A549 (cell line): ENCODE measurements at regions not wholly inside any gene's neighbourhood (a gene's known extent, or its start where the extent isn't known, plus 50 kb on each side); places are given as distances from the start of the nearest gene placed in this dataset.

Experiments
- ATAC-seq, 2 experiments: fragments of 200-7000 bp in 1 of 2; fragments of >200 bp in 1 of 2; cut with Nextera tagmentation in 1 of 2; cut with Tn5 transposase in 1 of 2; 3 replicates each; pipeline versions ENCODE4 v1.8.0 to v1.9.1; 2018 to 2020; ENCODE audit warnings: mild to moderate bottlenecking in 1 of 2, moderate library complexity in 1 of 2
- CTCF ChIA-PET: fragments of 300-600 bp; sonication (Branson Sonifier 250); formaldehyde crosslinking; extraction: SDS; loops from one replicate; lab custom pipeline; 2021; ENCODE audit warnings: antibody characterized with exemption, inconsistent platforms; lab: Yijun Ruan, JAX
- POLR2A ChIA-PET: fragments of 350-600 bp; formaldehyde crosslinking; extraction: SDS; loops from one replicate; lab custom pipeline; 2021; ENCODE audit warnings: antibody characterized with exemption, inconsistent platforms; lab: Yijun Ruan, JAX
- DNase-seq, 2 experiments: peaks; one replicate each; pipeline versions ENCODE4 v3.0.0 to v3.0.0-alpha.2; 2011 to 2016; ENCODE audit warnings: low read depth in 1 of 2, low spot score in 1 of 2
- FAIRE-seq: peaks from 2 replicates; lab custom pipeline; 2011; peaks lifted over from hg19 to GRCh38; lab: Jason Lieb, UNC
- H3K27ac ChIP-seq, 2 experiments: fragments of >200 bp; sonication (Bioruptor Twin); formaldehyde crosslinking; 3 replicates each; pipeline ENCODE4 v1.5.1; 2016 to 2017
- H3K4me1 ChIP-seq: fragments of >200 bp; sonication (Bioruptor Twin); formaldehyde crosslinking; 3 replicates; pipeline ENCODE4 v1.6.1; 2016
- H3K4me2 ChIP-seq: fragments of >200 bp; sonication (Bioruptor Twin); formaldehyde crosslinking; 3 replicates; pipeline ENCODE4 v1.6.1; 2016
- H3K4me3 ChIP-seq: fragments of >200 bp; sonication (Bioruptor Twin); formaldehyde crosslinking; 3 replicates; pipeline ENCODE4 v1.5.1; 2016
- H3K9me3 ChIP-seq: fragments of >200 bp; sonication (Bioruptor Twin); formaldehyde crosslinking; 3 replicates; pipeline ENCODE4 v1.6.1; 2016
- CBX8 ChIP-seq: fragments of 200-600 bp; sonication (generic); IDR thresholded peaks from 2 replicates; pipeline ENCODE4 v1.6.1; 2016
- CEBPB ChIP-seq, 2 experiments: fragments of >200 bp in 1 of 2; sonication (Bioruptor Twin) in 1 of 2; formaldehyde crosslinking in 1 of 2; IDR thresholded peaks; 2 replicates each; pipeline ENCODE4 v1.6.1; 2012 to 2016
- EHMT2 ChIP-seq: fragments of 200-600 bp; sonication (generic); IDR thresholded peaks from 2 replicates; pipeline ENCODE4 v1.6.1; 2016; ENCODE audit warnings: antibody characterized with exemption, low read depth, mild to moderate bottlenecking, moderate library complexity
- ELK1 ChIP-seq: fragments of 150-350 bp; IDR thresholded peaks from 2 replicates; pipeline ENCODE4 v1.6.1; 2014; ENCODE audit warnings: low read depth, mild to moderate bottlenecking, low read length
- GATA3 ChIP-seq: IDR thresholded peaks from 2 replicates; pipeline ENCODE4 v1.6.1; 2012; ENCODE audit warnings: borderline replicate concordance
- HOXB5 ChIP-seq: fragments of 250-450 bp; sonication (Bioruptor Pico); IDR thresholded peaks from 2 replicates; pipeline ENCODE4 v1.5.0; 2020; ENCODE audit warnings: mild to moderate bottlenecking, moderate library complexity
- JUN ChIP-seq, 2 experiments: fragments of >200 bp; sonication (Bioruptor Twin); formaldehyde crosslinking; IDR thresholded peaks; 2 replicates in 1 of 2; 3 replicates in 1 of 2; pipeline ENCODE4 v1.6.1; 2016 to 2017
- NFE2L2 ChIP-seq: fragments of 150-350 bp; conservative IDR thresholded peaks from 2 replicates; pipeline ENCODE4 v1.6.1; 2014; ENCODE audit warnings: low read length
- NPAS2 ChIP-seq: fragments of 250-450 bp; sonication (Bioruptor Pico); IDR thresholded peaks from 2 replicates; pipeline ENCODE4 v1.8.0; 2022; ENCODE audit warnings: mild to moderate bottlenecking, moderate library complexity, borderline replicate concordance
- POLR2A ChIP-seq: IDR thresholded peaks from 2 replicates; pipeline ENCODE4 v1.6.1; 2012; ENCODE audit warnings: mild to moderate bottlenecking, low read length
- RAD21 ChIP-seq, 2 experiments: fragments of >200 bp in 1 of 2; sonication (Bioruptor Twin) in 1 of 2; formaldehyde crosslinking in 1 of 2; IDR thresholded peaks in 1 of 2; conservative IDR thresholded peaks in 1 of 2; 2 replicates in 1 of 2; 3 replicates in 1 of 2; pipeline ENCODE4 v1.6.1; 2012 to 2018; ENCODE audit warnings: inconsistent platforms in 1 of 2
- RFX5 ChIP-seq: fragments of 450-650 bp; IDR thresholded peaks from 2 replicates; pipeline ENCODE4 v1.7.1; 2014; ENCODE audit warnings: antibody characterized with exemption, mild to moderate bottlenecking, moderate library complexity
- SREBF2 ChIP-seq: fragments of 450-650 bp; IDR thresholded peaks from 2 replicates; pipeline ENCODE4 v1.6.1; 2014; ENCODE audit warnings: mild to moderate bottlenecking, moderate library complexity
- ZFP36 ChIP-seq: fragments of 450-650 bp; IDR thresholded peaks from 2 replicates; pipeline ENCODE4 v1.6.1; 2014; ENCODE audit warnings: borderline replicate concordance; ENCODE audit not compliant: partially characterized antibody
- ZNF302 ChIP-seq: fragments of 250-450 bp; sonication (Bioruptor Pico); IDR thresholded peaks from 2 replicates; pipeline ENCODE4 v1.9.0; 2021; ENCODE audit warnings: inconsistent platforms, mild to moderate bottlenecking, moderate library complexity
- ZSCAN20 ChIP-seq: fragments of 250-450 bp; sonication (Bioruptor Pico); IDR thresholded peaks from 2 replicates; pipeline ENCODE4 v1.8.0; 2022; ENCODE audit warnings: mild to moderate bottlenecking, moderate library complexity
- WGBS: methylation state at CpG from one replicate; pipeline ENCODE4 v1.1.6; 2017; ENCODE audit errors: missing lambda C conversion rate; 5-methylcytosine and 5-hydroxymethylcytosine counted together
- TF ChIP-seq, protein P1 (sequence below): fragments of >200 bp; sonication (Bioruptor Twin); formaldehyde crosslinking; IDR thresholded peaks from 3 replicates; pipeline ENCODE4 v1.5.1; 2016
- TF ChIP-seq, protein P2 (sequence below): fragments of >200 bp; sonication (Bioruptor Twin); formaldehyde crosslinking; IDR thresholded peaks from 3 replicates; pipeline ENCODE4 v1.6.1; 2016

DNA sequence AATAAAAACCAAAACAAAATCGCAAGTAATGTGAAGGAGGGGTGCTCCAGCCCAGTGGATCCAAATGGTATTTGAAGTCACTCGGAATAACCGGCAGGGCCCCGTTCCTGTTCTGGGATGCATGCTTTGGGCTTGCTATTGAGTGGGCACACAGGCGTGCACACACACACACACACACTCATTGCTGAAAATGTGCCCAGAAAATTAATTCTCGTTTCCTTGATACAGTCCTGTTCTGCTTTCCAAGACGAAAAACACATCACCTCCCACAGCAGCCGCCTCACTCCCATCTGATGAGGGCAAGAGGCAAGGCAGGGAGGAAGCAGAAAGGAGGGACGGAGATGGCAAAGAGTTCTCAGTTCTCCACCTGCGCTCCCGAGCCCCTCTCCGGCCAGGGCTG lies 62.2 kb upstream of the SDK2 start (continued):
- no peak for TF ChIP-seq ELK1
- no peak for TF ChIP-seq ZNF302 (CRISPR knock-in tag)

DNA sequence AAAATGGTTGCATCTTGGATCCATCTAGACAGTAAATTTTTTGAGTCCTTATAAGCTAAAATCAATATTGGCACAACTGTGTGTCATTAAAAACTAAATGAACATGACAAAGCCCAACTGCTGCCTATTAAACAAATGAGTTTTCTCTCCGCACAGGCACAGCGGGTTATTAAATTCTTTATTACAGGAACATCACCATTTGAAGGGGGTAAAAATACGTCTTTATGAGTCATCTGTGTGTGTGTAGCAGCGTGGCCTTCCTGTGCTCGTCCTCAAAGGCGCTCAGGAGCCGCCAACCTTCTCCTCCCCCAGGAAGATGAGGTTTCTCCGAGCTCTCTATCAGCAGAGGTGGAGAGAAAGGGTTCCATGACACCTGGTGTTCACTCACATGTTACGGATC lies 62.6 kb upstream of the SDK2 start:
- no peak for ATAC-seq
- no peak overlapping the region for H3K4me3 ChIP-seq
- peaks cover 4% of the 10 kb centered on the region; the same call in 2 of the 3 replicates for H3K4me1 ChIP-seq
- no peak overlapping the region for H3K27ac ChIP-seq
- DNase-seq: no peak
- WGBS: 70% methylated on average over 9 of the region's 9 CpGs
- H3K4me2 ChIP-seq: no peak overlapping the region
- no peak for FAIRE-seq
- TF ChIP-seq NPAS2 (CRISPR knock-in tag) (no peak), JUN (IDR thresholded peaks at IDR 0.05) (no peak), HOXB5 (CRISPR knock-in tag) (no peak), NFE2L2 (no peak), CEBPB (IDR thresholded peaks at IDR 0.05) (no peak), CBX8 (no peak), GATA3 (no peak)
- TF ChIP-seq, protein P1, sequence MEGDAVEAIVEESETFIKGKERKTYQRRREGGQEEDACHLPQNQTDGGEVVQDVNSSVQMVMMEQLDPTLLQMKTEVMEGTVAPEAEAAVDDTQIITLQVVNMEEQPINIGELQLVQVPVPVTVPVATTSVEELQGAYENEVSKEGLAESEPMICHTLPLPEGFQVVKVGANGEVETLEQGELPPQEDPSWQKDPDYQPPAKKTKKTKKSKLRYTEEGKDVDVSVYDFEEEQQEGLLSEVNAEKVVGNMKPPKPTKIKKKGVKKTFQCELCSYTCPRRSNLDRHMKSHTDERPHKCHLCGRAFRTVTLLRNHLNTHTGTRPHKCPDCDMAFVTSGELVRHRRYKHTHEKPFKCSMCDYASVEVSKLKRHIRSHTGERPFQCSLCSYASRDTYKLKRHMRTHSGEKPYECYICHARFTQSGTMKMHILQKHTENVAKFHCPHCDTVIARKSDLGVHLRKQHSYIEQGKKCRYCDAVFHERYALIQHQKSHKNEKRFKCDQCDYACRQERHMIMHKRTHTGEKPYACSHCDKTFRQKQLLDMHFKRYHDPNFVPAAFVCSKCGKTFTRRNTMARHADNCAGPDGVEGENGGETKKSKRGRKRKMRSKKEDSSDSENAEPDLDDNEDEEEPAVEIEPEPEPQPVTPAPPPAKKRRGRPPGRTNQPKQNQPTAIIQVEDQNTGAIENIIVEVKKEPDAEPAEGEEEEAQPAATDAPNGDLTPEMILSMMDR: no peak
- TF ChIP-seq, protein P2, sequence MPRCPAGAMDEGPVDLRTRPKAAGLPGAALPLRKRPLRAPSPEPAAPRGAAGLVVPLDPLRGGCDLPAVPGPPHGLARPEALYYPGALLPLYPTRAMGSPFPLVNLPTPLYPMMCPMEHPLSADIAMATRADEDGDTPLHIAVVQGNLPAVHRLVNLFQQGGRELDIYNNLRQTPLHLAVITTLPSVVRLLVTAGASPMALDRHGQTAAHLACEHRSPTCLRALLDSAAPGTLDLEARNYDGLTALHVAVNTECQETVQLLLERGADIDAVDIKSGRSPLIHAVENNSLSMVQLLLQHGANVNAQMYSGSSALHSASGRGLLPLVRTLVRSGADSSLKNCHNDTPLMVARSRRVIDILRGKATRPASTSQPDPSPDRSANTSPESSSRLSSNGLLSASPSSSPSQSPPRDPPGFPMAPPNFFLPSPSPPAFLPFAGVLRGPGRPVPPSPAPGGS: no peak
- TF ChIP-seq, all 56 proteins: peak for 0
- peaks cover 8% of the 10 kb centered on the region; the same call in 2 of the 3 replicates for H3K9me3 ChIP-seq
- CTCF ChIA-PET: interaction anchor here (0.6 to 7.3 kb wide), 5 partner anchors 15 to 69 kb away, joined by 3 to 62 read pairs (median 3); partner anchors contain the start of gene SDK2
- POLR2A ChIA-PET: no interaction called here

DNA sequence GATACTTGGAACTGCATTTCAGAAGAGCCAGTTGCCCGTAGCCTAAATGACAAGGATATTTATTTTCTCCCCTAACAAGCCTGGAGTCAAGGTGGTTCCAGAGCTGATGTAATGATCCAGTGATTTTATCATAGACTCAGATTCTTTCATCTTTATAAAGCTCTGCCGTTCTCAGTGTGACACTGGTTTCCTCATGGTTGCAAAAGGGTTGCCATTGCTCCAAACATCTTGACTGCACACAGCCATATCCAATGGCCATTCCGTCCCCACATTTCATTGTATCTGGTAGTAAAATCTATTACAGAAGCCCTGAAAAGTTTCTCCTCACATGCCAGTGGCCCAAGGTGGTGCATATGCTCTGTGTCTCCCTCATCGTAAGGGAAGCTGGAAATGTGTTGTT lies 63.1 kb upstream of the SDK2 start:
- CTCF ChIA-PET: interaction anchor here (0.6 to 7.3 kb wide), 6 partner anchors 14 to 469 kb away, joined by 3 to 62 read pairs (median 4); partner anchors contain the start of gene SDK2
- no peak for TF ChIP-seq ZSCAN20 (CRISPR knock-in tag)
- no peak for TF ChIP-seq POLR2A
- no peak for TF ChIP-seq RAD21 (conservative IDR thresholded peaks at IDR 0.05 in 1 of 2, IDR thresholded peaks at IDR 0.05 in 1 of 2)
- no peak for TF ChIP-seq EHMT2
- no peak for TF ChIP-seq ZFP36
- no peak for TF ChIP-seq CBX8
- TF ChIP-seq SREBF2: no peak
- no peak for TF ChIP-seq ZNF302 (CRISPR knock-in tag)
- no peak for TF ChIP-seq RFX5
- no peak overlapping the region for H3K4me2 ChIP-seq
- POLR2A ChIA-PET: no interaction called here
- 68% methylated on average over 4 of the region's 4 CpGs for WGBS
- H3K27ac ChIP-seq: no peak overlapping the region
- FAIRE-seq: no peak
- DNase-seq: no peak
- peaks cover 4% of the 10 kb centered on the region; the same call in 2 of the 3 replicates for H3K4me1 ChIP-seq
- H3K4me3 ChIP-seq: no peak overlapping the region
- peaks cover 8% of the 10 kb centered on the region; the same call in 2 of the 3 replicates for H3K9me3 ChIP-seq
- ATAC-seq: no peak
